ENCODE measurements at regions not wholly inside any gene's neighbourhood (a gene's known extent, or its start where the extent isn't known, plus 50 kb on each side); places are given as distances from the start of the nearest gene placed in this dataset.

DNA sequence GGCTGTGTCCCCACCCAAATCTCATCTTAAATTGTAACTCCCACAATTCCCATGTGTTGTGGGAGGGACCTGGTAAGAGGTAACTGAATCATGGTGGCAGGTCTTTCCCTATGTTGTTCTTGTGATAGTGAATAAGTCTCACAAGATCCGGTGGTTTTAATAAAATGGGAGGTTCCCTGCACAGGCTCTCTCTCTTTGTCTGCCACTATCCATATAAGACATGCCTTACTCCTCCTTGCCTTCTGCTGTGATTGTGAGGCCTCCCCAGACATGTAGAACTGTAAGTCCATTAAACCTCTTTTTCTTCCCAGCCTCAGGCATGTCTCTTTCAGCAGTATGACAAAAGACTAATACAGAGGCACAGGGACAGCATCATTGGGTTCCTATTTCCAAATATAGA, 381.2 kb downstream of the SFMBT2 start:
- Histone ChIP-seq H3K27me3 (ENCODE audit: control insufficient read depth in 3 of 3, insufficient read depth in 3 of 3, low read depth in 1 of 3, low read length in 3 of 3) (no peaks in the 10 kb centered on the region), H3K79me1 (ENCODE audit: low read depth, low read length) (no peaks in the 10 kb centered on the region), H3K4me2 (ENCODE audit: insufficient read depth, low read length, poor library complexity, severe bottlenecking) (no peak overlapping the region), H3K4ac (ENCODE audit: low read length) (no peak overlapping the region), H3K9ac (ENCODE audit: low read depth, low read length, poor library complexity) (no peak overlapping the region), H2AK5ac (ENCODE audit: low read depth, low read length) (no peak overlapping the region), H2BK5ac (ENCODE audit: low read length) (no peak overlapping the region), H3K4me3 (ENCODE audit: low read length in 2 of 2) (no peak overlapping the region), H3K36me3 (replicated peaks in 1 of 2; ENCODE audit: control insufficient read depth in 2 of 2, insufficient read depth in 2 of 2, low read length in 2 of 2) (no peaks in the 10 kb centered on the region), H2AFZ (ENCODE audit: low read length) (no peak overlapping the region), H3K27ac (replicated peaks; ENCODE audit: low read length) (no peak overlapping the region), H2BK12ac (ENCODE audit: low read length) (no peak overlapping the region), H3K9me3 (replicated peaks in 1 of 2; ENCODE audit: control insufficient read depth in 2 of 2, insufficient read depth in 1 of 2, low read depth in 1 of 2, low read length in 2 of 2) (no peaks in the 10 kb centered on the region), H4K8ac (ENCODE audit: low read depth, low read length) (no peak overlapping the region), H3K14ac (ENCODE audit: low read length) (no peak overlapping the region), H2BK15ac (ENCODE audit: low read length) (no peak overlapping the region), H3K4me1 (ENCODE audit: control insufficient read depth in 2 of 2, insufficient read depth in 1 of 2, low read depth in 1 of 2, low read length in 2 of 2) (no peaks in the 10 kb centered on the region), H4K91ac (ENCODE audit: low read depth, low read length, poor library complexity) (no peak overlapping the region), H3K18ac (ENCODE audit: low read length) (no peak overlapping the region), H2BK120ac (ENCODE audit: low read depth, low read length) (no peak overlapping the region), H3K23ac (ENCODE audit: low read depth, low read length, poor library complexity) (no peak overlapping the region)
- no peak for DNase-seq (ENCODE audit: low spot score)
- no CpG with 5 or more reads among the region's 1 CpG for WGBS, 2 donors (ENCODE audit: extremely low coverage in 2 of 2, insufficient read length in 2 of 2, insufficient replicate concordance in 1 of 2)

DNA sequence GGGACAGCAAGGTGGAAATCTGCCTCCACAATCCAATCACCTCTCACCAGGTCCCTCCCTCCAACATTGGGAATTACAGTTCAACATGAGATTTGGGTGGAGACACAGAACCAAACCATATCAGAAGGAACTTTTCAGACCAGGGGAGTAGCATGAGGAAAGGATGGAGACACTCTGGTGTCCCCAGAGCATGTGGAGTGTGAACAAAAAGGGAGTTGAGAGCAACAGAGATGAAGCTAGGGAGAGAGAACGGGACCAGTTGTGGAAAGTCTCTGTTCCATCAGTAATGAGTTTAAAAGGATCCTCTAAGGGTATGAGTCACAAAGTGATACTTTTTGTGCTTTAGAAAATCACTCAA, 382.0 kb downstream of the SFMBT2 start:
- Histone ChIP-seq H3K9ac (ENCODE audit: low read depth, low read length, poor library complexity) (no peak overlapping the region), H3K9me3 (replicated peaks in 1 of 2; ENCODE audit: control insufficient read depth in 2 of 2, insufficient read depth in 1 of 2, low read depth in 1 of 2, low read length in 2 of 2) (no peaks in the 10 kb centered on the region), H2BK15ac (ENCODE audit: low read length) (no peak overlapping the region), H3K23ac (ENCODE audit: low read depth, low read length, poor library complexity) (no peak overlapping the region), H3K4me1 (ENCODE audit: control insufficient read depth in 2 of 2, insufficient read depth in 1 of 2, low read depth in 1 of 2, low read length in 2 of 2) (no peaks in the 10 kb centered on the region), H2BK120ac (ENCODE audit: low read depth, low read length) (no peak overlapping the region), H3K4me2 (ENCODE audit: insufficient read depth, low read length, poor library complexity, severe bottlenecking) (no peak overlapping the region), H2AFZ (ENCODE audit: low read length) (no peak overlapping the region), H4K91ac (ENCODE audit: low read depth, low read length, poor library complexity) (no peak overlapping the region), H3K36me3 (replicated peaks in 1 of 2; ENCODE audit: control insufficient read depth in 2 of 2, insufficient read depth in 2 of 2, low read length in 2 of 2) (no peaks in the 10 kb centered on the region), H3K18ac (ENCODE audit: low read length) (no peak overlapping the region), H2AK5ac (ENCODE audit: low read depth, low read length) (no peak overlapping the region), H3K4ac (ENCODE audit: low read length) (no peak overlapping the region), H3K4me3 (ENCODE audit: low read length in 2 of 2) (no peak overlapping the region), H4K8ac (ENCODE audit: low read depth, low read length) (no peak overlapping the region), H3K14ac (ENCODE audit: low read length) (no peak overlapping the region), H3K27me3 (ENCODE audit: control insufficient read depth in 3 of 3, insufficient read depth in 3 of 3, low read depth in 1 of 3, low read length in 3 of 3) (no peaks in the 10 kb centered on the region), H2BK5ac (ENCODE audit: low read length) (no peak overlapping the region), H3K79me1 (ENCODE audit: low read depth, low read length) (no peaks in the 10 kb centered on the region), H2BK12ac (ENCODE audit: low read length) (no peak overlapping the region), H3K27ac (replicated peaks; ENCODE audit: low read length) (no peak overlapping the region)
- WGBS, 2 donors (ENCODE audit: extremely low coverage in 2 of 2, insufficient read length in 2 of 2, insufficient replicate concordance in 1 of 2), result no CpG with 5 or more reads among the region's 1 CpG
- DNase-seq (ENCODE audit: low spot score), result no peak

DNA sequence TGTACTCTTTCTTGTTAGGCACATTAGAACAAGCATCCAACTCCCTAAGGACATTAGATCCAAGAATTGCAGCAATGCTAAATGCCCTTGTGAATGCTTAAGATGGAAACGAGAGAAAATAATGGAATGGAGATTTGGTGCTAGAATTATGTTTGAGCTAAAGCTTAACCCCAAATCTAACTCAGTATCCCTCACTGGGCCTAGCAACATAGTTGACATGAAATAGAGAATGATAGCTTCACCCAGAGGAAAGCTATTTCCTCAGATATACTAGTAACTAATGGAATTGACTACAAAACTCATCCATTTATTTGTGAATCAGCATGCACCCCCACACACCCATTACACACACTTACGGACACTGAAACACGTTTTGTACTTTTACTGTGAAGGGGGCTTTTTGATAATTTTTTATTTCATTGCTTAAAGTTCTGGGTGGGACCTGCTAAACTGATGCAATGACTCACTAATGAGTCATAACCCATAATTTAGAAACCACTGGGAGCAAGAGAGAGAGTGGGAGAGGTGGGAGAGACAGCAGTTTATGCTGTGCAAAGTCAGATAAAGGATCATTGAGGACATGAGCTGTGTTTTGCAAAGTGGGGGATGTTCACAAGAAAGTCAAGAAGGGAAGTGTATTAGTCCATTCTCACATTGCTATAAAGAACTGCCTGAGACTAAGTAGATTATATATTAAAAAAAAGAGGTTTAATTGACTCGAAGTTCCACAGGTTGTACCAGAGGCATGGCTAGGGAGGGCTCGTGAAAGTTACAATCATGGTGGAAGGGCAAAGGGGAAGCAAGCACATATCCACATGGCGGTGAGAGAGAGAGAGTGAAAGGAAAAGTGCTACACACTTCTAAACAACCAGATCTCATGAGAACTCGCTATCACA, 382.7 kb downstream of the SFMBT2 start:
- Histone ChIP-seq H3K18ac (ENCODE audit: low read length) (no peak overlapping the region), H3K27ac (replicated peaks; ENCODE audit: low read length) (no peak overlapping the region), H4K91ac (ENCODE audit: low read depth, low read length, poor library complexity) (no peak overlapping the region), H3K14ac (ENCODE audit: low read length) (no peak overlapping the region), H3K9ac (ENCODE audit: low read depth, low read length, poor library complexity) (no peak overlapping the region), H3K9me3 (replicated peaks in 1 of 2; ENCODE audit: control insufficient read depth in 2 of 2, insufficient read depth in 1 of 2, low read depth in 1 of 2, low read length in 2 of 2) (no peaks in the 10 kb centered on the region), H3K4me2 (ENCODE audit: insufficient read depth, low read length, poor library complexity, severe bottlenecking) (no peak overlapping the region), H3K27me3 (ENCODE audit: control insufficient read depth in 3 of 3, insufficient read depth in 3 of 3, low read depth in 1 of 3, low read length in 3 of 3) (no peaks in the 10 kb centered on the region), H3K79me1 (ENCODE audit: low read depth, low read length) (no peaks in the 10 kb centered on the region), H3K23ac (ENCODE audit: low read depth, low read length, poor library complexity) (no peak overlapping the region), H2BK5ac (ENCODE audit: low read length) (no peak overlapping the region), H2AK5ac (ENCODE audit: low read depth, low read length) (no peak overlapping the region), H2BK12ac (ENCODE audit: low read length) (no peak overlapping the region), H2AFZ (ENCODE audit: low read length) (no peak overlapping the region), H2BK120ac (ENCODE audit: low read depth, low read length) (no peak overlapping the region), H3K4ac (ENCODE audit: low read length) (no peak overlapping the region), H3K4me3 (ENCODE audit: low read length in 2 of 2) (no peak overlapping the region), H2BK15ac (ENCODE audit: low read length) (no peak overlapping the region), H4K8ac (ENCODE audit: low read depth, low read length) (no peak overlapping the region), H3K4me1 (ENCODE audit: control insufficient read depth in 2 of 2, insufficient read depth in 1 of 2, low read depth in 1 of 2, low read length in 2 of 2) (no peaks in the 10 kb centered on the region), H3K36me3 (replicated peaks in 1 of 2; ENCODE audit: control insufficient read depth in 2 of 2, insufficient read depth in 2 of 2, low read length in 2 of 2) (no peaks in the 10 kb centered on the region)
- no peak for DNase-seq (ENCODE audit: low spot score)
- no CpG with 5 or more reads among the region's 7 CpGs for whole genome bisulfite sequencing, 2 donors (ENCODE audit: extremely low coverage in 2 of 2, insufficient read length in 2 of 2, insufficient replicate concordance in 1 of 2)

DNA sequence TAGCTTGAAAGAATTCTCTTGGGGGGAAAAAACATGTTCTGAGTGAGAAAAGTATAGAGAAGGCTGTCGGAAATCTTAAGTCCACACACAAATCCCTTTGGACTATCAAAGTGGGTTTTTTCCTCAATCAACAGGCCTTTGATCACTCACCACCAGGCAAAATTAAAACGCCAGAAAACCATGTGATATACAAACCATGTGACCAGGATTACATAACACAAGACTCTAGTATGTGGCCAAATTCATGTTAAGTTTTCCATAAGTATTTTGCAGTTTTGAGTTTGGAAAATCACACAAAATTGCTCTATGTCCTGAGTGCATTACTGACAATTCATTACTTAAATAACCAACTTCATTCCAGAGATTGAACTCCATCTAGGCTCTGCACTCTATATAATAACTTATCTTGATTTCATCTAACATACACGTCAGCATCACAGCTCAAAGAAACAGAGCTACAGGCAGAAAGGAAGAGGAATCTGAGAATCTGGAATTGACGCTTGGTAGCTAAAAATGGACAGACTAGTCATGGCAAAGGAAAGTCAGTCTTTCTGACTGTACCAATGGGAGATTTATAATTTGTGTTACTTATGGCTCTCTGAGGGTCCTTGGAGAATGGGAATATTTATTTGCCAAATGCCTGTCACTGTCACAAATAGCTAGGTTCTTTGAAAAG, 383.5 kb downstream of the SFMBT2 start:
- Histone ChIP-seq H4K91ac (ENCODE audit: low read depth, low read length, poor library complexity) (no peak overlapping the region), H2AK5ac (ENCODE audit: low read depth, low read length) (no peak overlapping the region), H2BK5ac (ENCODE audit: low read length) (no peak overlapping the region), H3K9ac (ENCODE audit: low read depth, low read length, poor library complexity) (no peak overlapping the region), H2BK12ac (ENCODE audit: low read length) (no peak overlapping the region), H3K27me3 (ENCODE audit: control insufficient read depth in 3 of 3, insufficient read depth in 3 of 3, low read depth in 1 of 3, low read length in 3 of 3) (no peaks in the 10 kb centered on the region), H3K18ac (ENCODE audit: low read length) (no peak overlapping the region), H3K36me3 (replicated peaks in 1 of 2; ENCODE audit: control insufficient read depth in 2 of 2, insufficient read depth in 2 of 2, low read length in 2 of 2) (no peaks in the 10 kb centered on the region), H2BK15ac (ENCODE audit: low read length) (no peak overlapping the region), H2AFZ (ENCODE audit: low read length) (no peak overlapping the region), H3K4me3 (ENCODE audit: low read length in 2 of 2) (no peak overlapping the region), H3K27ac (replicated peaks; ENCODE audit: low read length) (no peak overlapping the region), H3K79me1 (ENCODE audit: low read depth, low read length) (no peaks in the 10 kb centered on the region), H3K23ac (ENCODE audit: low read depth, low read length, poor library complexity) (no peak overlapping the region), H3K9me3 (replicated peaks in 1 of 2; ENCODE audit: control insufficient read depth in 2 of 2, insufficient read depth in 1 of 2, low read depth in 1 of 2, low read length in 2 of 2) (no peaks in the 10 kb centered on the region), H3K4ac (ENCODE audit: low read length) (no peak overlapping the region), H3K14ac (ENCODE audit: low read length) (no peak overlapping the region), H2BK120ac (ENCODE audit: low read depth, low read length) (no peak overlapping the region), H4K8ac (ENCODE audit: low read depth, low read length) (no peak overlapping the region), H3K4me2 (ENCODE audit: insufficient read depth, low read length, poor library complexity, severe bottlenecking) (no peak overlapping the region), H3K4me1 (ENCODE audit: control insufficient read depth in 2 of 2, insufficient read depth in 1 of 2, low read depth in 1 of 2, low read length in 2 of 2) (no peaks in the 10 kb centered on the region)
- no peak for DNase-seq (ENCODE audit: low spot score)
- no CpG with 5 or more reads among the region's 4 CpGs for WGBS, 2 donors (ENCODE audit: extremely low coverage in 2 of 2, insufficient read length in 2 of 2, insufficient replicate concordance in 1 of 2)

Measured in neuronal stem cell (in vitro differentiated cells).